ENCODE measurements at regions not wholly inside any gene's neighbourhood (a gene's known extent, or its start where the extent isn't known, plus 50 kb on each side); places are given as distances from the start of the nearest gene placed in this dataset.
A peak's percentile ranks its signal among the peaks of the same experiment; 100 is the strongest.

DNA sequence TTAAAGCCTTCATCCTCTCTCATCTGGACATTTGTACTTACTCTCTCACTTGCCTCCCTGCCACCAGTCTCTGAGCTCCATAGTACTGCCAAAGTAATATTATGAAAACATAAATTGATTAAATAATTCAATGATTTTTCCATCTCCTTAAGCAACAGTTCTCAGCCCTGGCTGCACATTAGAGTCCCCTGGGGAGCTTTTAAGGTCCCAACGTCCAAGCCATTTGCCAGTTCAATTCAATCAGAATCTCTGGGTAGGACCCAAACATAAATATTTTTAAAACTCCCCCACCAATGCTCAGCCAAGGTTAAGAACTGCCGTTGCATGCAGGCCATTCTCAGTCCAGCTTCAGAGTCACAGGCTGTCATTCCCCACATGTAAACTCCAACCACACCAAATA lies 114.4 kb upstream of the BMAL1 start:
- no peak for DNase-seq (ENCODE audit: low read depth)
- TF ChIP-seq, protein P1, sequence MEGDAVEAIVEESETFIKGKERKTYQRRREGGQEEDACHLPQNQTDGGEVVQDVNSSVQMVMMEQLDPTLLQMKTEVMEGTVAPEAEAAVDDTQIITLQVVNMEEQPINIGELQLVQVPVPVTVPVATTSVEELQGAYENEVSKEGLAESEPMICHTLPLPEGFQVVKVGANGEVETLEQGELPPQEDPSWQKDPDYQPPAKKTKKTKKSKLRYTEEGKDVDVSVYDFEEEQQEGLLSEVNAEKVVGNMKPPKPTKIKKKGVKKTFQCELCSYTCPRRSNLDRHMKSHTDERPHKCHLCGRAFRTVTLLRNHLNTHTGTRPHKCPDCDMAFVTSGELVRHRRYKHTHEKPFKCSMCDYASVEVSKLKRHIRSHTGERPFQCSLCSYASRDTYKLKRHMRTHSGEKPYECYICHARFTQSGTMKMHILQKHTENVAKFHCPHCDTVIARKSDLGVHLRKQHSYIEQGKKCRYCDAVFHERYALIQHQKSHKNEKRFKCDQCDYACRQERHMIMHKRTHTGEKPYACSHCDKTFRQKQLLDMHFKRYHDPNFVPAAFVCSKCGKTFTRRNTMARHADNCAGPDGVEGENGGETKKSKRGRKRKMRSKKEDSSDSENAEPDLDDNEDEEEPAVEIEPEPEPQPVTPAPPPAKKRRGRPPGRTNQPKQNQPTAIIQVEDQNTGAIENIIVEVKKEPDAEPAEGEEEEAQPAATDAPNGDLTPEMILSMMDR (conservative IDR thresholded peaks at IDR 0.05; ENCODE audit: low read depth, low read length): no peak
- H3K4me3 ChIP-seq (ENCODE audit: low read depth, low read length): no peak overlapping the region

DNA sequence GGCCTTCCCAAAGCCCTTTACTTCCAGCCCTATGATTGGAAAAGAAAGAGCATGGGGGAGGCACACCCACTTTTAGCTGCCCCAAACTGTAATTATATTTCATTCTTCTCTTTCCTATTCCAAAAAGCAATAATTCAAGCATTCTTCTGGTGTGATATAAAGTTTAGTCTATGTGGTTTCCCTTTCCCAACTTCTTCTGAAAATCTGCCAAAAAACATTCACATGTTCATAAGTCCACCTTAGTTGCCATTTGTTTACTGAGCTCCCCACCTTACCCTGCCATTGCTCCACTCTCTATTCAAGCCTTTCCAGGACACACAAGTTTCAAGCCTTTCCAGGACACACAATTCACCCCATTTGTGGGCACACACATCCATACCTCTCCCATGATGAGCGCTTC lies 111.6 kb upstream of the BMAL1 start:
- H3K4me3 ChIP-seq (ENCODE audit: low read depth, low read length): no peak overlapping the region
- TF ChIP-seq, protein P1 (conservative IDR thresholded peaks at IDR 0.05; ENCODE audit: low read depth, low read length): no peak
- DNase-seq (ENCODE audit: low read depth): peak; percentile 36

DNA sequence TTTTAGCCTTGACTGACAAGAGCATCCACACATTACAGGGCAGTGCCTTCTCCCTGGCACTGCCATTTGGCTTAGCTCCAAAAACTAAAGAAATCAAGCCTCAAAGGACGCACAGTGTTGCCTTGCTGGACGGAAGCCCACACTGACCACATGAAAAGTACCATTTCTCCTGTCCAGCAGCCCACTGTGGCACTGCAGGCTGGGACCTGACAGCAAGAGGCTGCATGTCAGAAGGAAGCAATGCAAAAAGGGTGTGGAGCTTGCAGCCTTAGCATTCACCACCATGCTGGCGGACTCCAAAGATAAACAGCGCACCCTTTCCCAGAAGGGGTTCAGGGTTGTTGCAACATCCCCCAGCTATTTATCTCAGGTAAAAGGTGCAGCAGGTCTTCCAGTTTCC lies 109.3 kb upstream of the BMAL1 start:
- no peak overlapping the region for H3K4me3 ChIP-seq (ENCODE audit: low read depth, low read length)
- DNase-seq (ENCODE audit: low read depth): no peak
- TF ChIP-seq, protein P1 (conservative IDR thresholded peaks at IDR 0.05; ENCODE audit: low read depth, low read length): no peak

DNA sequence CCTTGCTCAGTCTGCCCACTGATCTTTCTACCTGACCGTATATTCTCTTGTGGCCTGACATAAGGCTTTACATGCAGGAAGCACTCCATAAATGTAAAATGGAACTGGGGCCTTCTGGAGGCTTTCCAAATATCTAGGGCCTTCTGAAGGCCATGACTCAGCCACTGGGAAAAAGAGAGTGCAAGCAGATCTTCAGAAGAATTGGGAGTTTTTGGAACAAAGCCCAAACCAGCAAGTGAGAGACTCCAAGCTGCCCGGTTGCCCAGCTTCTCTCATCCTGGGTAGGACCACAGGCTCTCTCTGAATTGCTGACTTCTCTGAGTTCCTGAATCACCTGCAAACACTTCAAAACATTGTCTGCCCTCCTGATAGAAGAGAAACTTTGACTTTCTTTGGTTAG lies 107.9 kb upstream of the BMAL1 start:
- TF ChIP-seq, protein P1 (conservative IDR thresholded peaks at IDR 0.05; ENCODE audit: low read depth, low read length): no peak
- H3K4me3 ChIP-seq (ENCODE audit: low read depth, low read length): no peak overlapping the region
- peak; percentile 89 for DNase-seq (ENCODE audit: low read depth)

DNA sequence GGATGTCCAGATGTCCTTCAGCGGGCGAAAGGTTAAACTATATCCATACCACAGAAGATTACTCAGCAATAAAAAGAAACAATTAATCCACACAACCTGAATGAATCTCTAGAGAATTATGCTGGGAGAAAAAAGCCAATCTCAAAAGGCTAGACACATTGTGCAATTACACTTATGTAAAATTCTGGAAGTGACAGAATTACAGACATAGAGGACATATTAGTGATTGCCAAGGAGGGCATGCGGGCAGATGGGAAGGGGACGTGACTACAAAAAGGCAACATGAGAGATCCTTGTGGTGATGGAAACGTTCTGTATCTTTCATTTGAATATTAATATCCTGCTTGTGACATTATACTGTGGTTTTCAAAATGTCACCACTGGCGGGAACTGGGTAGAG lies 103.5 kb upstream of the BMAL1 start:
- DNase-seq (ENCODE audit: low read depth): no peak
- H3K4me3 ChIP-seq (ENCODE audit: low read depth, low read length): no peak overlapping the region
- TF ChIP-seq, protein P1 (conservative IDR thresholded peaks at IDR 0.05; ENCODE audit: low read depth, low read length): no peak

DNA sequence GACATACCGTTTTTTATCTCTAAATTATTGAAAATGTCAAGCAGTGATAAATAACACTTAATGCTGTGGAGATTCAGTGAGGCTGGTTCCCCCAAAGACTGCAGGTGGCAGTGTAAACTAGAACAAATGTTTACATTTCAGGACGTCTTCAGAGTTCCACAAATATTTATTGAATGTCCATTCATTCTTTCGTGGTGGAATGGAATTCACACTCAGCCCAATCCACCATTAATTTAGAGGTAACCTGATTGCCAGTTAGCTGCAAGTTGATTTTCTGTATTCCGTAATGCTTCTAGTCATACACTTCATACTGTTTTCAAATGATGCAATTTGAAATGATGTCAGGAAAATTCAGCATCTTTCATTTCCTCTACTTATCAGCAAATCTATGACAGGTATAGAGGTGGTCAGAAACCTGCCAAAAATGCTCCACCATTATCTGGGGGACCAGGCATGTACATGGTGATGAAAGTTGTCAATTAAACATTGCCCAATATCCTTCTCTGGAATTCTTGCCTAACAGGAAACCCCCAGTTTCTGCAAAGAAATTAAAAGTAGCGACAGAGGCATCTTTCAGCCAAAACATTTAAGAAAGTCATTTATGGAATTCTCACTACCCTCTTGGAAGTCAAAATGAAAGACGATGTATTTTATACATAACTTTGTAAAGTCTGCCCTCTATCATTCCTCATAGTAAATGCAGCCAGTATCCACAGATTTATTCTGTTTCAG lies 94.3 kb upstream of the BMAL1 start:
- TF ChIP-seq, protein P1 (conservative IDR thresholded peaks at IDR 0.05; ENCODE audit: low read depth, low read length): peak; percentile 73
- peak overlapping the region; percentile 26 for H3K4me3 ChIP-seq (ENCODE audit: low read depth, low read length)
- peak; percentile 75 for DNase-seq (ENCODE audit: low read depth)

DNA sequence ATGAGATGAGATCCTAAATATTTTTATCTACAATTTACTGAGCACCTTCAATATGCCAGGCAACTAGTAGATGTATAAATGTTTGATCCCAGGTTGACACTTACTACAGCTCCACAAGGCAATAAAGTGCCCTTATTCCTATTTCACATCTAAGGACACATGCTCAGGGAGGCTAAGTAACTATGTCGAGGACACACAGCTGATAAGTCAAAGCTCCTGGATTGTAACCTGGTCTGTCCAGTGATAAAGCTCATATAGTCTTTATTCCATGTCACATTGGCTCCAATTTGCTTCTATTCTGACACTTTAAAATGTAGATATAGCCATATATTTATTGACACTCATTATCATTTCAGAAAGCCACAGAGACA lies 93.8 kb upstream of the BMAL1 start:
- DNase-seq (ENCODE audit: low read depth): no peak
- H3K4me3 ChIP-seq (ENCODE audit: low read depth, low read length): no peak overlapping the region
- TF ChIP-seq, protein P1 (conservative IDR thresholded peaks at IDR 0.05; ENCODE audit: low read depth, low read length): no peak

Measured in choroid plexus epithelial cell (primary cell).